ENCODE measurements at regions not wholly inside any gene's neighbourhood (a gene's known extent, or its start where the extent isn't known, plus 50 kb on each side); places are given as distances from the start of the nearest gene placed in this dataset.

DNA sequence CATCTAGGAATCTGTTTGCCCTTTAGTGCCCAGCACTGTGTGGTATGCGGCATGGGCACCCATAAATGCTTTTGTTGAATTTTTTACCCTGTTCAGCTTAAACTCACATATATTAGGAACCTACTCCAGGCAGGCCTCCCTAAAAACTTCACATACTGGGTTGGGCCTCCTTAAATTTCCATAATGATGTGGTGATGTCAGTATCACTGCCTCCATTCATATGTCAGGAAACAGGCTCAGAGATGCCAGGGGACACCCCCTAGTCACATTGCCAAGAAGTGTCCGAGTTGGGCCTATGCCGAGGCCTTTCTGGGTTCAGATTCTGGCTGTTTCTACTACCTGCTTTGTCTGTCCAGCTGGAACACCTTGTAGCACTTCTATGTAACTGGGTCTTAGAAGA lies 55.7 kb upstream of the RUNX3 start:
- no peak for DNase-seq (ENCODE audit: low read depth)

DNA sequence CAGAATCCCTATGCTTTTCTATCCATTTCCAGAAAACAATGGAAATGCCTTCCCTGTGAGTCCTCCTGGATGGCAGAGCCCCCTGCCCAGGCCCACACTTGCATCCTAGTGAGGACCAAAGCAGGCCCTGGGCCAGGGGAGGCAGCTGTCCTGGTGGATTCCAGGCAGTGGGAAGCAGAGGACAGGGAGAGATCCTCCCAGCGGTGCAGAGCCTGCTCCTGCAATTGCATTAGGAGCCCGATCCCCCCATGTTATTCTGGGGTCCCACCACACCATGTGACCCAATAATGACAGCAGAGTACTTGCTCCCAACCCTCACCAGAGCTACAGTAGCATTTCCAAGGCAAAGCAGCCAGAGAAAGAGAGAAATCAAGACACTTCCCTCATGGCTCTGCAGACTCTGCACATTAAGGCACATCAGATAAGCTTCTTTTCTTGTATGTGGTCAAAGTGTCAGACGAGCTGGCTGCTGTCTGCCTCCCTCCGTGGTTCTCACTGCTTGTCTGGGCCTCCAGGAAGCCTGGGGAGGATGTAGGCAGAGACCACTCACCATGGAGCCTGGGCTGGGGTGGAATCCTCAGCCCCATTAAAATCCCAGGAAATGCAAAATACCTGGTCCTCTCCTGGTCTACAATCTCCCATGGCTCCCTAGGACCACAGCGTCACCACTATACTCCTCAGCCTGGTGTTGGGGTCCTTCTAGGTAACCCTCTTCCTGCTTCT lies 54.9 kb upstream of the RUNX3 start:
- no peak for DNase-seq (ENCODE audit: low read depth)

DNA sequence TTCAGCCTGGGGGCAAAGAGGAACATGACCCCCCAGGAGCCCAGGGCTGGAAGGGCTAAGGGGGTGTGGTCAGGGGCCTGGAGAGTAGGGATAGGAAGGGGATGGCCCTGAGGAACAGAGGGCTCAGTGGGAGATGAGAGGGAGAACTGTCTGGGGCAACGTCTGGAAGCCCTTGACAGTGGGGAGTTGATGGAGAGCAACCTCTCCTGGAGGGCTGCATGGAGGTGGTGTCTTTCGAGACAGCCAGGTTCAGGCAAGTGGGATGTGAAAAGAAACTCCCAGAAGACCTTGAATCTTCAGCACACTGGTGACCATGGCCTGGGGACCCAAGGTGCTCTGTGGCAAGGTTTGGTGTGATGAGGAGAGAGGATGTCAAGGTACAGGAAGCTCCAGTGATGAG lies 54.2 kb upstream of the RUNX3 start:
- DNase-seq (ENCODE audit: low read depth), result no peak

DNA sequence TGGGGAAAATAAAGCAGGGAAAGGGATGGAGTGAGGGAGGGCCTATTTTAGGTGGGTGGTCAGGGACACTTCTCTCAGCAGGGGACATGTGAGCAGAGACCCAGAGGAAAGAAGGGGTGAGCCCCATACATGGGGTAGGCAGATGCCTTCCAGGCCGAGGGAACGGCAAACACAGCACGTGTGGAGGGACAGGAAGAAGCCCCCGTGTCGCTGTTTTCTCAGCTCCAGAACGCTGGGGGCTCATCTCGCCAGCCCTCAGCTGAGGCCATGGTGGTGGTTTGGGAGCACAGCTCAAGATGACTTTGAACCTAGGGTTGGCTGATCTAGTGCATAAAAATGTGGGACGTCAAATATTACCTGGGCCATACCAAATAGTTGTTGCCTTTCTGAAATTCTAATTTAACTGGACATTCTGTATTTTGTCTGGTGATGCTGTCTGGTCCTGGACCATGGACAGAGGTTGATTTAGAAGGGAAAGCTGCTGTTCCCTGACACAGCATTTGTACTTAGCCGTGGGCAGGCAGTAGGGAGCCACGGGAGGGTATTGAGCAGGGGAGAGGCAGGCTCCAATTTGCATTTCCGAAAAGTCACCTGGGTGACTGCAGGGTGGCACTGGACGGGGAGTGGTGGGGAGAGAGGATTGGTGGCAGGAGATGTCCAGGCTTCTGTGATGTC lies 53.1 kb upstream of the RUNX3 start:
- DNase-seq (ENCODE audit: low read depth), result no peak

DNA sequence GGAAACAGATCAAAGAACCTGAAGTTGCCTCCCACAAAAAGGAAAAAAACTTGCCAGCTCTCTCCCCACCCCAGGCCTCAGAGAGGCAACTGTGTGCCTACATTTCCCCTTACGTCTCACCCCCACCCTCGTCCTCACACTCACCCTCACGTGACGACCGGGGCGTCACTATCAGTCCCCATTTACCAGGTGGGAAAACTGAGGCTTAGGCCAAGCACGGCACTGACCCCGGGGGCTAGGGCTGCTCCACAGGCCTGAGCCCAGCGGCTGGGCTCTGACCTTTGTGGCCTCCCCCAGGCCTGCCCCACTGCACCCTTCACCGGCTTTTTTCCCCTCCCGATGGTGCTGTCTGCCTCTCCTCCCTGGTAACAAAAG lies 51.5 kb upstream of the RUNX3 start:
- DNase-seq (ENCODE audit: low read depth), result no peak

DNA sequence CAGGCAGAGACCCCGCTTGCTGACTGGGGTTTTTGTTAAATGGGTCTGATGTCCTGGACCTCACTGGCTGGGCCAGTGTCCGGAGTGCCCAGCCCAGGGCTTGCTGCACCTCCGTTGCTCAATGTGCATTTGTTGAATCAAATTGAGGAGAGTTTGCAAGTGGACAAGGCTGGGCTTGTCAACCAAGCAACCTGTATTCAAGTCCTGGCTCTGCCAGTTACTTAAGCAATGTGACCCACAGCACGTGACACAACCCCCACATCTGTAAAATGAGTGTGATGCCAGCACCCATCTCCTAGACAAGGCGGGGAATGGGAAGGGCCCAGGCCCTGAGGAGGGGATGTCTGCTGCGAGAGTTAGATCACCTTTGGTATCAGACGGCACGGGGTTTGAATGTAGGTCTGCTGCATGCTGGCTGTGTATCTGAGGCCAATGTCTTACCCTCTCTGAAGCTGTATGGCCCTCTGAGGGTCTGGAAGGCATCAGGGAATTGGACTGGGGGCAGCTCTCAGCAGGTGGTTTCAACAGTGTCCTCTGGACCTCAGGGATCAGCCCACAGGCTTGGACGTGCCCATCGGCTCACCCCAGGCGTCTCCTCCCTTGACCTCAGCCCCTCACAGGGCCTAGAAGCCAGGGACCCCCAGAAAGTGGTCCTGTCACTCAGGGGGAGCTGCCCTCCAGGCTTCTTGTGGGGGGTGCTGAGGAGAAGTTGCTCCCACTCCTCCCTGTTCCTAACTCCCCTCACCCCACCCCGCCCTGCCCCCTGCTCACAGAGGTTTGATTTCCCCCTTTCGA lies 51.0 kb upstream of the RUNX3 start:
- DNase-seq (ENCODE audit: low read depth), result no peak
